PFSK-1 (cell line): ENCODE measurements at regions not wholly inside any gene's neighbourhood (a gene's known extent, or its start where the extent isn't known, plus 50 kb on each side); places are given as distances from the start of the nearest gene placed in this dataset.

Experiments
- FOXP2 ChIP-seq: optimal IDR thresholded peaks from 2 replicates; pipeline ENCODE3; 2011; ENCODE audit warnings: borderline replicate concordance, control low read depth, inconsistent platforms; ENCODE audit not compliant: insufficient read depth; ENCODE audit errors: extremely low read length, extremely low read depth
- POLR2AphosphoS5 ChIP-seq: IDR thresholded peaks from 2 replicates; pipeline ENCODE4 v1.6.1; 2012; ENCODE audit warnings: low read depth, mild to moderate bottlenecking, control low read depth, low read length, moderate library complexity
- REST ChIP-seq, 2 experiments: IDR thresholded peaks; 2 replicates each; pipeline versions ENCODE4 v1.6.1 to v1.8.0; 2011 to 2012; ENCODE audit warnings: low read depth in 2 of 2, low read length in 2 of 2, control low read depth in 1 of 2, inconsistent platforms in 1 of 2, mild to moderate bottlenecking in 1 of 2, moderate library complexity in 1 of 2; ENCODE audit not compliant: insufficient read depth in 1 of 2
- TAF1 ChIP-seq: IDR thresholded peaks from 2 replicates; pipeline ENCODE4 v1.6.1; 2012; ENCODE audit warnings: low read length, control low read depth, borderline replicate concordance; ENCODE audit not compliant: insufficient read depth

- TF ChIP-seq POLR2AphosphoS5 (no peak), TAF1 (no peak), FOXP2 (no peak), REST (IDR thresholded peaks at IDR 0.05; ENCODE audit: insufficient read depth in 1 of 2, low read depth in 2 of 2, low read length in 2 of 2) (no peak)
Observed at GRCh38 chr4:123478859-123479345, 82.3 kb downstream of the SPRY1 start.
